HEK293T (cell line): ENCODE measurements at regions not wholly inside any gene's neighbourhood (a gene's known extent, or its start where the extent isn't known, plus 50 kb on each side); places are given as distances from the start of the nearest gene placed in this dataset.

Experiments
- CTCF ChIA-PET: fragments of 350-600 bp; formaldehyde crosslinking; extraction: SDS; loops from one replicate; lab custom pipeline; 2021; ENCODE audit warnings: antibody characterized with exemption, inconsistent platforms; lab: Yijun Ruan, JAX
- POLR2A ChIA-PET: fragments of 350-600 bp; formaldehyde crosslinking; extraction: SDS; loops from one replicate; lab custom pipeline; 2020; ENCODE audit warnings: antibody characterized with exemption, inconsistent platforms; lab: Yijun Ruan, JAX
- DNase-seq: peaks from one replicate; pipeline ENCODE4 v3.0.0; 2012; ENCODE audit warnings: mixed read lengths; ENCODE audit errors: extremely low spot score
- ARNT ChIP-seq: fragments of 450-650 bp; IDR thresholded peaks from 2 replicates; pipeline ENCODE4 v1.6.1; 2017; ENCODE audit warnings: mild to moderate bottlenecking
- BHLHE40 ChIP-seq: fragments of 450-650 bp; IDR thresholded peaks from 2 replicates; pipeline ENCODE4 v1.6.1; 2016; ENCODE audit warnings: mild to moderate bottlenecking, moderate library complexity, borderline replicate concordance
- CTBP1 ChIP-seq: fragments of 450-650 bp; IDR thresholded peaks from 2 replicates; pipeline ENCODE4 v1.6.1; 2016; ENCODE audit warnings: borderline replicate concordance
- ELF4 ChIP-seq: fragments of 450-650 bp; IDR thresholded peaks from 2 replicates; pipeline ENCODE4 v1.6.1; 2017; ENCODE audit warnings: antibody characterized with exemption
- FOXA1 ChIP-seq: fragments of 450-650 bp; IDR thresholded peaks from 2 replicates; pipeline ENCODE4 v1.6.1; 2016; ENCODE audit warnings: mild to moderate bottlenecking
- FOXK2 ChIP-seq: fragments of 450-650 bp; IDR thresholded peaks from 2 replicates; pipeline ENCODE4 v1.6.1; 2016; ENCODE audit warnings: mild to moderate bottlenecking
- FOXM1 ChIP-seq: fragments of 450-650 bp; IDR thresholded peaks from 2 replicates; pipeline ENCODE4 v1.6.1; 2017; ENCODE audit warnings: mild to moderate bottlenecking, borderline replicate concordance
- HDGF ChIP-seq: fragments of 450-650 bp; IDR thresholded peaks from 2 replicates; pipeline ENCODE4 v1.6.1; 2017; ENCODE audit warnings: antibody characterized with exemption, borderline replicate concordance
- L3MBTL2 ChIP-seq: fragments of 450-650 bp; conservative IDR thresholded peaks from 2 replicates; pipeline ENCODE4 v1.6.1; 2016; ENCODE audit warnings: mild to moderate bottlenecking
- LEF1 ChIP-seq: fragments of 450-650 bp; IDR thresholded peaks from 2 replicates; pipeline ENCODE4 v1.6.1; 2017; ENCODE audit warnings: mild to moderate bottlenecking, borderline replicate concordance
- NFRKB ChIP-seq: fragments of 450-650 bp; IDR thresholded peaks from 2 replicates; pipeline ENCODE4 v1.6.1; 2016; ENCODE audit warnings: mild to moderate bottlenecking, moderate library complexity
- PKNOX1 ChIP-seq: fragments of 450-650 bp; IDR thresholded peaks from 2 replicates; pipeline ENCODE4 v1.6.1; 2016
- SP1 ChIP-seq: fragments of 450-650 bp; IDR thresholded peaks from 2 replicates; pipeline ENCODE4 v1.6.1; 2017
- SUZ12 ChIP-seq: fragments of 450-650 bp; IDR thresholded peaks from 2 replicates; pipeline ENCODE4 v1.6.1; 2016; ENCODE audit warnings: mild to moderate bottlenecking
- TARDBP ChIP-seq: fragments of 450-650 bp; IDR thresholded peaks from 2 replicates; pipeline ENCODE4 v1.6.1; 2016
- ZNF384 ChIP-seq: fragments of 450-650 bp; IDR thresholded peaks from 2 replicates; pipeline ENCODE4 v1.6.1; 2016

GRCh38 chr4:11496351-11496829 is 67.7 kb upstream of the HS3ST1 start:
- TF ChIP-seq FOXM1 = no peak
- no peak for TF ChIP-seq FOXA1
- no peak for TF ChIP-seq FOXK2
- TF ChIP-seq ELF4 = no peak
- no peak for TF ChIP-seq LEF1
- no peak for TF ChIP-seq SP1
- no peak for TF ChIP-seq NFRKB
- no peak for TF ChIP-seq CTBP1
- no peak for TF ChIP-seq BHLHE40
- TF ChIP-seq SUZ12 = no peak
- TF ChIP-seq L3MBTL2 = no peak
- no peak for TF ChIP-seq TARDBP
- no peak for TF ChIP-seq HDGF
- TF ChIP-seq ZNF384 = no peak
- no peak for TF ChIP-seq ARNT
- no peak for TF ChIP-seq PKNOX1
- no peak for DNase-seq
- POLR2A ChIA-PET = no interaction called here
- CTCF ChIA-PET = no interaction called here

- no peak for DNase-seq
- no peak for TF ChIP-seq HDGF
- TF ChIP-seq ARNT = no peak
- no peak for TF ChIP-seq NFRKB
- TF ChIP-seq PKNOX1 = no peak
- TF ChIP-seq LEF1 = no peak
- POLR2A ChIA-PET = no interaction called here
- CTCF ChIA-PET = no interaction called here
These were observed 67.1 kb upstream of the HS3ST1 start for GRCh38 chr4:11495818-11496217.

GRCh38 chr4:11495291-11495690 is 66.6 kb upstream of the HS3ST1 start:
- no peak for TF ChIP-seq CTBP1
- no peak for TF ChIP-seq FOXA1
- no peak for TF ChIP-seq TARDBP
- no peak for TF ChIP-seq FOXK2
- no peak for TF ChIP-seq FOXM1
- TF ChIP-seq HDGF = no peak
- no peak for TF ChIP-seq ARNT
- no peak for TF ChIP-seq ZNF384
- TF ChIP-seq ELF4 = no peak
- TF ChIP-seq L3MBTL2 = no peak
- TF ChIP-seq SP1 = no peak
- no peak for TF ChIP-seq NFRKB
- ChIA-PET CTCF (no interaction called here), POLR2A (no interaction called here)
- DNase-seq = no peak

- POLR2A ChIA-PET = no interaction called here
- no peak for DNase-seq
- TF ChIP-seq NFRKB (no peak), ELF4 (no peak), SUZ12 (no peak), HDGF (no peak), ARNT (no peak), L3MBTL2 (no peak), FOXA1 (no peak), LEF1 (no peak), ZNF384 (no peak), FOXK2 (no peak), FOXM1 (no peak), BHLHE40 (no peak), TARDBP (no peak), CTBP1 (no peak)
- CTCF ChIA-PET = no interaction called here
These were observed 65.5 kb upstream of the HS3ST1 start for GRCh38 chr4:11494232-11494631.

- CTCF ChIA-PET = no interaction called here
- DNase-seq = no peak
- TF ChIP-seq TARDBP (no peak), FOXA1 (no peak), HDGF (no peak), LEF1 (no peak), BHLHE40 (no peak), FOXK2 (no peak), L3MBTL2 (no peak), ELF4 (no peak), ARNT (no peak), SUZ12 (no peak), SP1 (no peak), CTBP1 (no peak), FOXM1 (no peak), ZNF384 (no peak), NFRKB (no peak), PKNOX1 (no peak)
- POLR2A ChIA-PET = no interaction called here
These were observed 60.9 kb upstream of the HS3ST1 start for GRCh38 chr4:11489453-11490083.

GRCh38 chr4:11488657-11489452 is 60.2 kb upstream of the HS3ST1 start:
- ChIA-PET POLR2A (no interaction called here), CTCF (no interaction called here)
- TF ChIP-seq FOXA1 (no peak), SP1 (no peak), TARDBP (no peak), FOXM1 (no peak), NFRKB (no peak), FOXK2 (no peak), CTBP1 (no peak), HDGF (no peak), PKNOX1 (no peak), ZNF384 (no peak)
- DNase-seq = no peak
